Stomach smooth muscle (tissue), 2 donors: ENCODE measurements at regions not wholly inside any gene's neighbourhood (a gene's known extent, or its start where the extent isn't known, plus 50 kb on each side); places are given as distances from the start of the nearest gene placed in this dataset.

Experiments used
- H3K27ac ChIP-seq: one replicate; pipeline ENCODE4 v1.7.0; 2013; ENCODE audit warnings: mild to moderate bottlenecking, low read length, inconsistent platforms
- H3K27me3 ChIP-seq, 2 donors: one replicate each; pipeline ENCODE4 v1.7.0; 2013; ENCODE audit warnings: low read length in 2 of 2; ENCODE audit not compliant: insufficient read depth in 2 of 2, control insufficient read depth in 1 of 2
- H3K36me3 ChIP-seq, 2 donors: one replicate each; pipeline ENCODE4 v1.7.0; 2013; ENCODE audit warnings: low read length in 2 of 2; ENCODE audit not compliant: control insufficient read depth in 2 of 2, insufficient read depth in 2 of 2
- H3K4me1 ChIP-seq: one replicate; pipeline ENCODE4 v1.7.0; 2013; ENCODE audit warnings: low read length; ENCODE audit not compliant: control insufficient read depth, insufficient read depth
- H3K4me3 ChIP-seq, 2 donors: one replicate each; pipeline ENCODE4 v1.7.0; 2013; ENCODE audit warnings: low read length in 2 of 2
- H3K9ac ChIP-seq, 2 donors: one replicate each; pipeline ENCODE4 v1.7.0; 2013; ENCODE audit warnings: low read length in 2 of 2, mild to moderate bottlenecking in 1 of 2
- H3K9me3 ChIP-seq, 2 donors: one replicate each; pipeline ENCODE4 v1.7.0; 2013; ENCODE audit warnings: low read length in 2 of 2; ENCODE audit not compliant: control insufficient read depth in 2 of 2
- donor health status: healthy.
- donor health status: Pancreatic carcinoma.

- no peak overlapping the region for H3K4me3 ChIP-seq
- peaks cover 0 to 15% of the 10 kb centered on the region in 2 donors for H3K27me3 ChIP-seq
- H3K9ac ChIP-seq, result no peak overlapping the region
- no peaks in the 10 kb centered on the region for H3K9me3 ChIP-seq
- H3K27ac ChIP-seq, result no peak overlapping the region
- no peaks in the 10 kb centered on the region for H3K4me1 ChIP-seq
- H3K36me3 ChIP-seq, result no peaks in the 10 kb centered on the region
Observed at GRCh38 chr20:59376109-59376841, 75.9 kb downstream of the EDN3 start.

- Histone ChIP-seq H3K36me3 (no peaks in the 10 kb centered on the region), H3K4me1 (no peaks in the 10 kb centered on the region), H3K4me3 (no peak overlapping the region), H3K9me3 (no peaks in the 10 kb centered on the region), H3K27ac (no peak overlapping the region), H3K9ac (no peak overlapping the region), H3K27me3 (peaks cover 3 to 20% of the 10 kb centered on the region in 2 donors)
Observed at GRCh38 chr20:59376998-59377397, 76.6 kb downstream of the EDN3 start.

- no peak overlapping the region for H3K4me3 ChIP-seq
- H3K9me3 ChIP-seq, result no peaks in the 10 kb centered on the region
- H3K36me3 ChIP-seq, result no peaks in the 10 kb centered on the region
- no peak overlapping the region for H3K27ac ChIP-seq
- no peaks in the 10 kb centered on the region for H3K4me1 ChIP-seq
- peaks cover 8 to 21% of the 10 kb centered on the region in 2 donors for H3K27me3 ChIP-seq
- H3K9ac ChIP-seq, result no peak overlapping the region
Observed at GRCh38 chr20:59377842-59378241, 77.4 kb downstream of the EDN3 start.

GRCh38 chr20:59378396-59378795 is 78.0 kb downstream of the EDN3 start:
- peaks cover 8 to 22% of the 10 kb centered on the region in 2 donors for H3K27me3 ChIP-seq
- H3K27ac ChIP-seq, result no peak overlapping the region
- no peaks in the 10 kb centered on the region for H3K9me3 ChIP-seq
- no peaks in the 10 kb centered on the region for H3K36me3 ChIP-seq
- no peak overlapping the region for H3K9ac ChIP-seq
- H3K4me1 ChIP-seq, result no peaks in the 10 kb centered on the region
- no peak overlapping the region for H3K4me3 ChIP-seq

- no peak overlapping the region for H3K4me3 ChIP-seq
- no peak overlapping the region for H3K27ac ChIP-seq
- no peak overlapping the region for H3K9ac ChIP-seq
- H3K4me1 ChIP-seq, result no peaks in the 10 kb centered on the region
- no peaks in the 10 kb centered on the region for H3K36me3 ChIP-seq
- peaks cover 8 to 24% of the 10 kb centered on the region in 2 donors for H3K27me3 ChIP-seq
- no peaks in the 10 kb centered on the region for H3K9me3 ChIP-seq
Observed at GRCh38 chr20:59378966-59379365, 78.6 kb downstream of the EDN3 start.

- Histone ChIP-seq H3K9me3 (no peaks in the 10 kb centered on the region), H3K4me1 (no peaks in the 10 kb centered on the region), H3K27ac (no peak overlapping the region), H3K36me3 (no peaks in the 10 kb centered on the region), H3K9ac (no peak overlapping the region), H3K27me3 (peaks cover 8 to 24% of the 10 kb centered on the region in 2 donors), H3K4me3 (no peak overlapping the region)
Observed at GRCh38 chr20:59381689-59382088, 81.3 kb downstream of the EDN3 start.

GRCh38 chr20:59382157-59382725 is 81.8 kb downstream of the EDN3 start:
- Histone ChIP-seq H3K4me3 (no peak overlapping the region), H3K27me3 (peaks cover 8 to 26% of the 10 kb centered on the region in 2 donors), H3K9ac (no peak overlapping the region), H3K36me3 (no peaks in the 10 kb centered on the region), H3K9me3 (no peaks in the 10 kb centered on the region), H3K4me1 (no peaks in the 10 kb centered on the region), H3K27ac (no peak overlapping the region)

GRCh38 chr20:59382907-59383306 is 82.5 kb downstream of the EDN3 start:
- Histone ChIP-seq H3K9me3 (no peaks in the 10 kb centered on the region), H3K4me1 (no peaks in the 10 kb centered on the region), H3K4me3 (no peak overlapping the region), H3K36me3 (no peaks in the 10 kb centered on the region), H3K27ac (no peak overlapping the region), H3K9ac (no peak overlapping the region), H3K27me3 (peaks cover 8 to 24% of the 10 kb centered on the region in 2 donors)

- Histone ChIP-seq H3K9ac (no peak overlapping the region), H3K4me3 (no peak overlapping the region), H3K4me1 (no peaks in the 10 kb centered on the region), H3K27me3 (peaks cover 8 to 15% of the 10 kb centered on the region in 2 donors), H3K27ac (no peak overlapping the region), H3K9me3 (no peaks in the 10 kb centered on the region), H3K36me3 (no peaks in the 10 kb centered on the region)
Observed at GRCh38 chr20:59385038-59385437, 84.6 kb downstream of the EDN3 start.

GRCh38 chr20:59385480-59385879 is 85.1 kb downstream of the EDN3 start:
- Histone ChIP-seq H3K27ac (no peak overlapping the region), H3K4me3 (no peak overlapping the region), H3K27me3 (peaks cover 8 to 15% of the 10 kb centered on the region in 2 donors), H3K9ac (no peak overlapping the region), H3K4me1 (no peaks in the 10 kb centered on the region), H3K36me3 (no peaks in the 10 kb centered on the region), H3K9me3 (no peaks in the 10 kb centered on the region)

- Histone ChIP-seq H3K9me3 (no peaks in the 10 kb centered on the region), H3K4me3 (no peak overlapping the region), H3K4me1 (no peaks in the 10 kb centered on the region), H3K36me3 (no peaks in the 10 kb centered on the region), H3K27me3 (peaks cover 5 to 11% of the 10 kb centered on the region in 2 donors), H3K27ac (no peak overlapping the region), H3K9ac (no peak overlapping the region)
Observed at GRCh38 chr20:59386809-59387208, 86.4 kb downstream of the EDN3 start.
